ENCODE measurements at regions not wholly inside any gene's neighbourhood (a gene's known extent, or its start where the extent isn't known, plus 50 kb on each side); places are given as distances from the start of the nearest gene placed in this dataset.

- DNase-seq (ENCODE audit: low spot score): no peak
Measured at GRCh38 chr5:145708169-145708568, 127.0 kb downstream of the PRELID2 start.

GRCh38 chr5:145704724-145705123 is 130.4 kb downstream of the PRELID2 start:
- DNase-seq (ENCODE audit: low spot score): no peak

GRCh38 chr5:145703856-145704255 is 131.3 kb downstream of the PRELID2 start:
- DNase-seq (ENCODE audit: low spot score): no peak

GRCh38 chr5:145701404-145701803 is 133.7 kb downstream of the PRELID2 start:
- no peak for DNase-seq (ENCODE audit: low spot score)

DNA sequence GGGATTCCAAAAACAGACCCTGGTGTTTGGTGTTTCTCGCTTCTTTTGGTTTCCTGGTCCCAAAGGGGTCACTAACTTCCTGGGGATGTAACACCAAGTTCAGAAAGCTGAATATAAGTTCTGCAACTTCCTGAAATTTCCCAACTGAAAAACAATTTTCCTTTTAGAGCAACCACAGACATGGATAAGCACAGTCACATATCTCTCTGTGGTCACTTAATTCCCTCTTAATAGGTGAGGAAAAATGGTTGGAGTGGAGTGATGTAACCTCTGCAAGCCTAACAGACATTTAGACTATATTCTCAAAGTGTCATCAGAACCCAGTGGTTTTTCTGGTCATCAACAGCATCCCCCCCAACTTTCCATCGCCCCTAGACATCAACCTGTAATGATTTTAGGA is 135.3 kb downstream of the PRELID2 start:
- no peak for DNase-seq (ENCODE audit: low spot score)

- no peak for DNase-seq (ENCODE audit: low spot score)
Measured at GRCh38 chr5:145697251-145697990, 137.7 kb downstream of the PRELID2 start.

GRCh38 chr5:145689235-145689634 is 145.9 kb downstream of the PRELID2 start:
- no peak for DNase-seq (ENCODE audit: low spot score)

DNA sequence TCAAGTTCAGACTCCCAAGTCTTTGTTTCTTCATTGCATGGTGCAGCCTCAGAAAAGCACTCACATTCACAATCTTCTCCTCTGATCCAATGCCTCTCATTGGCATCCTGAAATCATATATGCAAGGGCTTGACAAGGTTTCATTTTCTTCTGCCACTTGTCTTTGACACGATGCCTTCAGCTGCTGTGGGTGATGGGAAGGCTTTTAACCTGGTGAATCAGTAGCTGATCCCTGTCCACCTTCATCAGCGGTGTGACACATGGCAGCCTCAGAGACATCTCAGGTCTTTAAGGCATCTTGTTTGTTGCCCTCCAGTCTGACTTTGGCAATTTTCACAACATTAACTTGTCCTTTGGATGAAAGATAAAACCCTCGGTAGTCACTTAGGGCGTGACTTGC is 147.2 kb downstream of the PRELID2 start:
- no peak for DNase-seq (ENCODE audit: low spot score)

- DNase-seq (ENCODE audit: low spot score): no peak
Measured at GRCh38 chr5:145685417-145685816, 149.7 kb downstream of the PRELID2 start.

- DNase-seq (ENCODE audit: low spot score): no peak
Measured at GRCh38 chr5:145683431-145683830, 151.7 kb downstream of the PRELID2 start.

DNA sequence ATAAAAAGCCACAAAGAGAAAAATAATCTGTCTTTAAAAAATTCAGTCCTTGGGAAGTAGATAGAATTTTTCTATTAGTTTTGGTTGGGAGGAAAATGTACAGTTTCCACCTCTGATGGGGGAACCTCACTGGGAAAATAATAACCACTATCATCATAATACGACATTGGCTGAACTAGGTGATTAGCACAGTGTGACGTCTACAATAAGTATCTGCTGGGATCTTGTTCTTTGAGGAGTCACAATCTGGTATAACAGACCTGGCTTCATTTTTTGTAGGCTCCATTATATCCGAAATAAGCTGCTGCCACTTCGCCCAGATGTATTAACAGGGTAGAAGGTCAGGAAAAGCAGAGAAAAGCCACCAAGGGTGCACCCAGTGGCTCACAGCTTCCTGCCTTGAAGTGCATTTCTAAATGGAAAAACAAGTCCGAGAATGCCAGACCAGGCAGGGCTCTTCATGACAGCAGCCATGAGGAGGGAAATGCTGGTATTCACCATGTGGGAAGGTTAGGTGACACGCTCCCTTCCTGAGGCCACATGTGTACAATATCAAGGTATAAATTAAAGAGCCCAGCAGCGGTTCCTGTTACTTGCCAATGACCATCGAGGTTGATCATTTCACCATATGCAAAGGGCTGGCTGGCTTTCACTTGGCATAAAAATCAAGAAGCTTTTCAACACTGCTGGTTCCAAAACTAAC is 152.8 kb downstream of the PRELID2 start:
- DNase-seq (ENCODE audit: low spot score): no peak

GRCh38 chr5:145681686-145682085 is 153.5 kb downstream of the PRELID2 start:
- DNase-seq (ENCODE audit: low spot score): no peak

GRCh38 chr5:145681216-145681615 is 153.9 kb downstream of the PRELID2 start:
- DNase-seq (ENCODE audit: low spot score): no peak

GRCh38 chr5:145680767-145681166 is 154.4 kb downstream of the PRELID2 start:
- DNase-seq (ENCODE audit: low spot score): peak; percentile 68

- no peak for DNase-seq (ENCODE audit: low spot score)
Measured at GRCh38 chr5:145680169-145680568, 155.0 kb downstream of the PRELID2 start.

- no peak for DNase-seq (ENCODE audit: low spot score)
Measured at GRCh38 chr5:145678255-145678654, 156.9 kb downstream of the PRELID2 start.

- DNase-seq (ENCODE audit: low spot score): no peak
Measured at GRCh38 chr5:145673786-145674185, 161.4 kb downstream of the PRELID2 start.

GRCh38 chr5:145668714-145669113 is 166.4 kb downstream of the PRELID2 start:
- no peak for DNase-seq (ENCODE audit: low spot score)

DNA sequence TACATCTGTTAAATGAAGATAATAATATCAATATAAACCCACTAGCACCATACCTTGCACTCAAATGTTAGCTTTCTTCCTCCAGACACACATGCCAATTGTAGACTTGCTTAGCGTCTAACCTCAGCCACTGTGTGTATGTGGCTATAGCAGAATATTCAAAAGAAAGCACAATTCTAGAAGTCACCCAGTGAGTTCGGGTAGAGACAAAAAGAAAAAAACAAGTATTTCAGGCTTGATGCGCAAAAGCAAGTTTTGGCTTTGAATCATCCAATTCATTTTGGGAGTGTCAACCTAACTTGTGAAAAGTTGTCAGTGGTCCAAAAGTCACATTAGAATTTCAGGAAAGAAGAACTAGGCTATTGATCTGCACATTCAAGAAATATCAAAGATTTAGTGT is 167.4 kb downstream of the PRELID2 start:
- no peak for DNase-seq (ENCODE audit: low spot score)

GRCh38 chr5:145666591-145666990 is 168.6 kb downstream of the PRELID2 start:
- DNase-seq (ENCODE audit: low spot score): no peak

- no peak for DNase-seq (ENCODE audit: low spot score)
Measured at GRCh38 chr5:145661737-145662485, 173.2 kb downstream of the PRELID2 start.

GRCh38 chr5:145660897-145661640 is 174.1 kb downstream of the PRELID2 start:
- DNase-seq (ENCODE audit: low spot score): no peak

Measured in left forelimb (tissue), 1 donor.